Myocyte (in vitro differentiated cells): ENCODE measurements at regions not wholly inside any gene's neighbourhood (a gene's known extent, or its start where the extent isn't known, plus 50 kb on each side); places are given as distances from the start of the nearest gene placed in this dataset.

Experiments used
- DNase-seq: peaks from one replicate; pipeline ENCODE4 v3.0.0-alpha.2; 2012; ENCODE audit warnings: low read depth

- no peak for DNase-seq
Measured at GRCh38 chr1:61523893-61524605, 200.9 kb downstream of the TM2D1 start.

GRCh38 chr1:61523229-61523628 lies 201.7 kb downstream of the TM2D1 start:
- no peak for DNase-seq

GRCh38 chr1:61520401-61520800 lies 204.5 kb downstream of the TM2D1 start:
- DNase-seq: no peak

- no peak for DNase-seq
Measured at GRCh38 chr1:61519631-61520030, 205.3 kb downstream of the TM2D1 start.

GRCh38 chr1:61518670-61519400 lies 206.1 kb downstream of the TM2D1 start:
- no peak for DNase-seq

GRCh38 chr1:61517345-61517744 lies 207.6 kb downstream of the TM2D1 start:
- DNase-seq: no peak

- no peak for DNase-seq
Measured at GRCh38 chr1:61515096-61515495, 209.8 kb downstream of the TM2D1 start.
